HCT116 (cell line): ENCODE measurements at regions not wholly inside any gene's neighbourhood (a gene's known extent, or its start where the extent isn't known, plus 50 kb on each side); places are given as distances from the start of the nearest gene placed in this dataset.

ENCODE experiments used
- ATAC-seq: fragments of 200-7000 bp; cut with Tn5 transposase; 2 replicates; pipeline ENCODE4 v1.9.1; 2020; ENCODE audit warnings: mild to moderate bottlenecking, moderate library complexity
- BruUV-seq: library from RNA; stranded (reverse); fragments of 400-500 nt; replicated peaks from 2 replicates; lab custom pipeline; 2021; lab: Mats Ljungman, UMichigan
- CTCF ChIA-PET: fragments of 300-600 bp; sonication (Branson Sonifier 250); formaldehyde crosslinking; loops from one replicate; lab custom pipeline; 2021; ENCODE audit warnings: antibody characterized with exemption; lab: Charles Lee
- POLR2A ChIA-PET: fragments of 300-600, 350-600 bp; sonication (Branson Sonifier 250); formaldehyde crosslinking; loops from one replicate; lab custom pipeline; 2021; ENCODE audit warnings: antibody characterized with exemption; lab: Charles Lee
- RAD21 ChIA-PET, 2 experiments: fragments of 300-600 bp; sonication (Branson Sonifier 250); formaldehyde crosslinking; loops; one replicate each; lab custom pipeline; 2023; ENCODE audit warnings: low total read pairs in 2 of 2; ENCODE audit not compliant: uncharacterized antibody in 2 of 2, unreplicated experiment in 2 of 2, low non-redundant PET in 1 of 2; lab: Charles Lee
- DNase-seq: peaks from one replicate; pipeline ENCODE4 v3.0.0-alpha.2; 2010; ENCODE audit warnings: low read depth, low spot score
- H2AFZ ChIP-seq: fragments of 200-600 bp; shearing (Covaris generic), sonication (generic); 2 replicates; pipeline ENCODE4 v1.6.1; 2017; ENCODE audit warnings: low read depth, mixed run types, mixed read lengths, antibody characterized with exemption, low read length; ENCODE audit not compliant: poor library complexity, severe bottlenecking
- H3K27ac ChIP-seq: 2 replicates; pipeline ENCODE4 v1.5.1; 2012; ENCODE audit warnings: low read depth, low read length
- H3K27me3 ChIP-seq: fragments of 200-600 bp; sonication (generic); 2 replicates; pipeline ENCODE4 v1.6.1; 2016; ENCODE audit warnings: mixed run types, low read length, mixed read lengths; ENCODE audit not compliant: insufficient read depth
- H3K36me3 ChIP-seq, 2 experiments: fragments of 200-500 bp in 1 of 2; fragments of 200-600 bp in 1 of 2; sonication (Bioruptor generic) in 1 of 2; sonication (generic) in 1 of 2; 2 replicates each; pipeline versions ENCODE4 v1.5.1 to v1.6.1; 2014 to 2016; ENCODE audit warnings: low read length in 2 of 2, inconsistent platforms in 1 of 2, mixed read lengths in 1 of 2, mixed run types in 1 of 2; ENCODE audit not compliant: insufficient read depth in 2 of 2, control insufficient read depth in 1 of 2
- H3K4me1 ChIP-seq, 2 experiments: fragments of 200-600 bp in 1 of 2; sonication (generic) in 1 of 2; 2 replicates each; pipeline versions ENCODE4 v1.5.1 to v1.6.1; 2012 to 2017; ENCODE audit warnings: low read length in 2 of 2, inconsistent platforms in 1 of 2, mild to moderate bottlenecking in 1 of 2, mixed read lengths in 1 of 2, mixed run types in 1 of 2, moderate library complexity in 1 of 2; ENCODE audit not compliant: insufficient read depth in 2 of 2, control insufficient read depth in 1 of 2
- H3K4me2 ChIP-seq: fragments of 200-600 bp; sonication (generic); 2 replicates; pipeline ENCODE4 v1.6.1; 2017; ENCODE audit warnings: mixed run types, low read length, mixed read lengths
- H3K4me3 ChIP-seq, 2 experiments: fragments of 200-600 bp in 1 of 2; sonication (generic) in 1 of 2; replicated peaks in 1 of 2; 2 replicates each; pipeline ENCODE4 v1.5.1; 2011 to 2016; ENCODE audit warnings: low read length in 2 of 2, control low read depth in 1 of 2, low read depth in 1 of 2, mild to moderate bottlenecking in 1 of 2, mixed read lengths in 1 of 2, mixed run types in 1 of 2
- H3K79me2 ChIP-seq: fragments of 200-600 bp; sonication (generic); 2 replicates; pipeline ENCODE4 v1.6.1; 2017; ENCODE audit warnings: mild to moderate bottlenecking, mixed run types, low read length, moderate library complexity, mixed read lengths; ENCODE audit not compliant: insufficient read depth
- H3K9ac ChIP-seq: fragments of 200-600 bp; sonication (generic); 2 replicates; pipeline ENCODE4 v1.6.1; 2016; ENCODE audit warnings: low read length, mixed read lengths
- H3K9me2 ChIP-seq: fragments of 200-600 bp; sonication (generic), shearing (Covaris generic); 2 replicates; pipeline ENCODE4 v1.6.1; 2017; ENCODE audit warnings: mixed run types, mild to moderate bottlenecking, moderate library complexity; ENCODE audit not compliant: insufficient read depth
- H3K9me3 ChIP-seq, 2 experiments: fragments of 200-500 bp in 1 of 2; fragments of 200-600 bp in 1 of 2; sonication (Bioruptor generic) in 1 of 2; sonication (generic) in 1 of 2; 2 replicates each; pipeline ENCODE4 v1.6.1; 2014 to 2017; ENCODE audit warnings: low read length in 2 of 2, mixed read lengths in 2 of 2, inconsistent platforms in 1 of 2, low read depth in 1 of 2, mild to moderate bottlenecking in 1 of 2, mixed run types in 1 of 2, moderate library complexity in 1 of 2; ENCODE audit not compliant: control insufficient read depth in 1 of 2, insufficient read depth in 1 of 2
- H4K20me1 ChIP-seq: fragments of 200-600 bp; sonication (generic), shearing (Covaris generic); 2 replicates; pipeline ENCODE4 v1.6.1; 2017; ENCODE audit warnings: mixed run types, mild to moderate bottlenecking, moderate library complexity; ENCODE audit not compliant: insufficient read depth
- CBX3 ChIP-seq: IDR thresholded peaks from 2 replicates; pipeline ENCODE4 v1.6.1; 2012; ENCODE audit warnings: low read depth
- CEBPB ChIP-seq: IDR thresholded peaks from 2 replicates; pipeline ENCODE4 v1.6.1; 2012; ENCODE audit warnings: low read depth
- EZH2 ChIP-seq: fragments of 200-600 bp; sonication (generic); IDR thresholded peaks from 2 replicates; pipeline ENCODE4 v1.6.1; 2017; ENCODE audit warnings: antibody characterized with exemption, mixed run types
- JUND ChIP-seq: IDR thresholded peaks from 2 replicates; pipeline ENCODE4 v1.6.1; 2012
- POLR2A ChIP-seq: IDR thresholded peaks from 2 replicates; pipeline ENCODE4 v1.7.0; 2011; ENCODE audit warnings: borderline replicate concordance; ENCODE audit not compliant: insufficient read depth, insufficient read length; ENCODE audit errors: extremely low read depth
- RAD21 ChIP-seq: IDR thresholded peaks from 2 replicates; pipeline ENCODE4 v1.6.1; 2012; ENCODE audit warnings: low read depth, mild to moderate bottlenecking
- SIN3A ChIP-seq: IDR thresholded peaks from 2 replicates; pipeline ENCODE4 v1.6.1; 2012; ENCODE audit warnings: low read depth
- SP1 ChIP-seq: IDR thresholded peaks from 2 replicates; pipeline ENCODE4 v1.6.1; 2012; ENCODE audit warnings: low read depth
- YY1 ChIP-seq: IDR thresholded peaks from 2 replicates; pipeline ENCODE4 v1.6.1; 2011; ENCODE audit warnings: low read length, low read depth, moderate library complexity, mild to moderate bottlenecking; ENCODE audit not compliant: insufficient replicate concordance; ENCODE audit errors: extremely low read depth
- ZFX ChIP-seq: fragments of 450-650 bp; IDR thresholded peaks from 2 replicates; pipeline ENCODE4 v1.6.1; 2017
- ZNF274 ChIP-seq: fragments of 200-500 bp; sonication (Bioruptor generic); IDR thresholded peaks from 2 replicates; pipeline ENCODE4 v1.6.1; 2014; ENCODE audit warnings: mild to moderate bottlenecking, low read depth, low read length, inconsistent platforms
- intact Hi-C: fragments of 100-400 bp; cut with micrococcal nuclease; formaldehyde crosslinking; loops from 2 replicates; pipeline ENCODE4 v1.10.0; 2022
- TF ChIP-seq, protein P1 (sequence below), 3 experiments: fragments of 200-600 bp in 1 of 3; sonication (generic) in 1 of 3; IDR thresholded peaks in 2 of 3; conservative IDR thresholded peaks in 1 of 3; 2 replicates each; pipeline ENCODE4 v1.5.1; 2012 to 2017; ENCODE audit warnings: low read depth in 2 of 3, low read length in 2 of 3, antibody characterized with exemption in 1 of 3, borderline replicate concordance in 1 of 3, control low read depth in 1 of 3, mild to moderate bottlenecking in 1 of 3, mixed read lengths in 1 of 3, mixed run types in 1 of 3, moderate library complexity in 1 of 3; ENCODE audit not compliant: insufficient read depth in 1 of 3
- TF ChIP-seq, protein P2 (sequence below): IDR thresholded peaks from 2 replicates; pipeline ENCODE4 v1.6.1; 2012
- TF ChIP-seq, protein P3 (sequence below): IDR thresholded peaks from 2 replicates; pipeline ENCODE4 v1.6.1; 2011; ENCODE audit warnings: mild to moderate bottlenecking, low read length, moderate library complexity; ENCODE audit not compliant: insufficient replicate concordance; ENCODE audit errors: extremely low read depth
- TF ChIP-seq, protein P4 (sequence below): IDR thresholded peaks from 2 replicates; pipeline ENCODE4 v1.6.1; 2012; ENCODE audit warnings: low read depth

DNA sequence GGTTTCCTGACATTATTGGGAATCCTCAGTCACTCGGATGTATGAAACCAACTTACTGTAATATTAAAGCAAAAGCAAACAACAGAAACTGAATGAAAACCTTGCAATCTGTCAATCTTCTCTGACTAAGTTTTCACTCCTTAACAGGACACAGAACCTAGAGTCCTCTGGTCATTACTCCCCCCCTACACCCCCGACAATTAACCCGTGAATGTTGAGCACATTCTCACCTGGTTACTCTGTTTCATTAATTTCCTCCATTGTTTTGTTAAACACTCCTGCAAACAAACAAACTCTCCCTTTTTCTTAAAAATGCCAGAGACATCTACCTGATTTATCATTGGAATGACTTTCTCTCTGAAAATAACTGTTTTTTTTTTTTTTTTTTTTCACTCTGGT lies 469.0 kb upstream of the PRKX start:
- CTCF ChIA-PET: no interaction called here
- H3K4me1 ChIP-seq: no peaks in the 10 kb centered on the region
- H3K9me2 ChIP-seq: no peaks in the 10 kb centered on the region
- H3K79me2 ChIP-seq: no peaks in the 10 kb centered on the region
- no peaks in the 10 kb centered on the region for H4K20me1 ChIP-seq
- ATAC-seq (no peak), DNase-seq (no peak)
- H3K27me3 ChIP-seq: no peaks in the 10 kb centered on the region
- POLR2A ChIA-PET: no interaction called here
- intact Hi-C loops: no loop called here
- TF ChIP-seq POLR2A (no peak), ZNF274 (no peak), JUND (no peak), YY1 (no peak), CBX3 (no peak), EZH2 (no peak), SP1 (no peak), RAD21 (no peak), CEBPB (no peak), SIN3A (no peak), ZFX (no peak)
- TF ChIP-seq, protein P1, sequence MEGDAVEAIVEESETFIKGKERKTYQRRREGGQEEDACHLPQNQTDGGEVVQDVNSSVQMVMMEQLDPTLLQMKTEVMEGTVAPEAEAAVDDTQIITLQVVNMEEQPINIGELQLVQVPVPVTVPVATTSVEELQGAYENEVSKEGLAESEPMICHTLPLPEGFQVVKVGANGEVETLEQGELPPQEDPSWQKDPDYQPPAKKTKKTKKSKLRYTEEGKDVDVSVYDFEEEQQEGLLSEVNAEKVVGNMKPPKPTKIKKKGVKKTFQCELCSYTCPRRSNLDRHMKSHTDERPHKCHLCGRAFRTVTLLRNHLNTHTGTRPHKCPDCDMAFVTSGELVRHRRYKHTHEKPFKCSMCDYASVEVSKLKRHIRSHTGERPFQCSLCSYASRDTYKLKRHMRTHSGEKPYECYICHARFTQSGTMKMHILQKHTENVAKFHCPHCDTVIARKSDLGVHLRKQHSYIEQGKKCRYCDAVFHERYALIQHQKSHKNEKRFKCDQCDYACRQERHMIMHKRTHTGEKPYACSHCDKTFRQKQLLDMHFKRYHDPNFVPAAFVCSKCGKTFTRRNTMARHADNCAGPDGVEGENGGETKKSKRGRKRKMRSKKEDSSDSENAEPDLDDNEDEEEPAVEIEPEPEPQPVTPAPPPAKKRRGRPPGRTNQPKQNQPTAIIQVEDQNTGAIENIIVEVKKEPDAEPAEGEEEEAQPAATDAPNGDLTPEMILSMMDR (IDR thresholded peaks at IDR 0.05 in 2 of 3, conservative IDR thresholded peaks at IDR 0.05 in 1 of 3; ENCODE audit: borderline replicate concordance in 1 of 3, insufficient read depth in 1 of 3, low read depth in 2 of 3, low read length in 2 of 3): no peak
- TF ChIP-seq, protein P2, sequence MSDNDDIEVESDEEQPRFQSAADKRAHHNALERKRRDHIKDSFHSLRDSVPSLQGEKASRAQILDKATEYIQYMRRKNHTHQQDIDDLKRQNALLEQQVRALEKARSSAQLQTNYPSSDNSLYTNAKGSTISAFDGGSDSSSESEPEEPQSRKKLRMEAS: no peak
- TF ChIP-seq, protein P3, sequence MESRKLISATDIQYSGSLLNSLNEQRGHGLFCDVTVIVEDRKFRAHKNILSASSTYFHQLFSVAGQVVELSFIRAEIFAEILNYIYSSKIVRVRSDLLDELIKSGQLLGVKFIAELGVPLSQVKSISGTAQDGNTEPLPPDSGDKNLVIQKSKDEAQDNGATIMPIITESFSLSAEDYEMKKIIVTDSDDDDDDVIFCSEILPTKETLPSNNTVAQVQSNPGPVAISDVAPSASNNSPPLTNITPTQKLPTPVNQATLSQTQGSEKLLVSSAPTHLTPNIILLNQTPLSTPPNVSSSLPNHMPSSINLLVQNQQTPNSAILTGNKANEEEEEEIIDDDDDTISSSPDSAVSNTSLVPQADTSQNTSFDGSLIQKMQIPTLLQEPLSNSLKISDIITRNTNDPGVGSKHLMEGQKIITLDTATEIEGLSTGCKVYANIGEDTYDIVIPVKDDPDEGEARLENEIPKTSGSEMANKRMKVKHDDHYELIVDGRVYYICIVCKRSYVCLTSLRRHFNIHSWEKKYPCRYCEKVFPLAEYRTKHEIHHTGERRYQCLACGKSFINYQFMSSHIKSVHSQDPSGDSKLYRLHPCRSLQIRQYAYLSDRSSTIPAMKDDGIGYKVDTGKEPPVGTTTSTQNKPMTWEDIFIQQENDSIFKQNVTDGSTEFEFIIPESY: no peak
- TF ChIP-seq, protein P4, sequence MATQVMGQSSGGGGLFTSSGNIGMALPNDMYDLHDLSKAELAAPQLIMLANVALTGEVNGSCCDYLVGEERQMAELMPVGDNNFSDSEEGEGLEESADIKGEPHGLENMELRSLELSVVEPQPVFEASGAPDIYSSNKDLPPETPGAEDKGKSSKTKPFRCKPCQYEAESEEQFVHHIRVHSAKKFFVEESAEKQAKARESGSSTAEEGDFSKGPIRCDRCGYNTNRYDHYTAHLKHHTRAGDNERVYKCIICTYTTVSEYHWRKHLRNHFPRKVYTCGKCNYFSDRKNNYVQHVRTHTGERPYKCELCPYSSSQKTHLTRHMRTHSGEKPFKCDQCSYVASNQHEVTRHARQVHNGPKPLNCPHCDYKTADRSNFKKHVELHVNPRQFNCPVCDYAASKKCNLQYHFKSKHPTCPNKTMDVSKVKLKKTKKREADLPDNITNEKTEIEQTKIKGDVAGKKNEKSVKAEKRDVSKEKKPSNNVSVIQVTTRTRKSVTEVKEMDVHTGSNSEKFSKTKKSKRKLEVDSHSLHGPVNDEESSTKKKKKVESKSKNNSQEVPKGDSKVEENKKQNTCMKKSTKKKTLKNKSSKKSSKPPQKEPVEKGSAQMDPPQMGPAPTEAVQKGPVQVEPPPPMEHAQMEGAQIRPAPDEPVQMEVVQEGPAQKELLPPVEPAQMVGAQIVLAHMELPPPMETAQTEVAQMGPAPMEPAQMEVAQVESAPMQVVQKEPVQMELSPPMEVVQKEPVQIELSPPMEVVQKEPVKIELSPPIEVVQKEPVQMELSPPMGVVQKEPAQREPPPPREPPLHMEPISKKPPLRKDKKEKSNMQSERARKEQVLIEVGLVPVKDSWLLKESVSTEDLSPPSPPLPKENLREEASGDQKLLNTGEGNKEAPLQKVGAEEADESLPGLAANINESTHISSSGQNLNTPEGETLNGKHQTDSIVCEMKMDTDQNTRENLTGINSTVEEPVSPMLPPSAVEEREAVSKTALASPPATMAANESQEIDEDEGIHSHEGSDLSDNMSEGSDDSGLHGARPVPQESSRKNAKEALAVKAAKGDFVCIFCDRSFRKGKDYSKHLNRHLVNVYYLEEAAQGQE: no peak
- no peak overlapping the region for H3K4me3 ChIP-seq
- H3K27ac ChIP-seq: no peak overlapping the region
- BruUV-seq: no TSS peak
- no peaks in the 10 kb centered on the region for H3K36me3 ChIP-seq
- no peak overlapping the region for H2AFZ ChIP-seq
- RAD21 ChIA-PET: no interaction called here
- no peaks in the 10 kb centered on the region for H3K9me3 ChIP-seq
- no peak overlapping the region for H3K4me2 ChIP-seq
- H3K9ac ChIP-seq: no peak overlapping the region
